Body of pancreas (tissue), 4 donors: ENCODE measurements at regions not wholly inside any gene's neighbourhood (a gene's known extent, or its start where the extent isn't known, plus 50 kb on each side); places are given as distances from the start of the nearest gene placed in this dataset.

Source experiments
- CTCF ChIP-seq, 7 experiments: fragments of 450-650 bp in 4 of 7; fragments of 200-600 bp in 3 of 7; sonication (generic) in 3 of 7; IDR thresholded peaks; one replicate each; pipeline ENCODE4 v1.5.1; 2016 to 2019; ENCODE audit warnings: antibody characterized with exemption in 7 of 7
- POLR2A ChIP-seq, 3 donors: fragments of 450-650 bp; IDR thresholded peaks; one replicate each; pipeline ENCODE4 v1.6.1; 2016; ENCODE audit warnings: antibody characterized with exemption in 3 of 3, mild to moderate bottlenecking in 2 of 3

DNA sequence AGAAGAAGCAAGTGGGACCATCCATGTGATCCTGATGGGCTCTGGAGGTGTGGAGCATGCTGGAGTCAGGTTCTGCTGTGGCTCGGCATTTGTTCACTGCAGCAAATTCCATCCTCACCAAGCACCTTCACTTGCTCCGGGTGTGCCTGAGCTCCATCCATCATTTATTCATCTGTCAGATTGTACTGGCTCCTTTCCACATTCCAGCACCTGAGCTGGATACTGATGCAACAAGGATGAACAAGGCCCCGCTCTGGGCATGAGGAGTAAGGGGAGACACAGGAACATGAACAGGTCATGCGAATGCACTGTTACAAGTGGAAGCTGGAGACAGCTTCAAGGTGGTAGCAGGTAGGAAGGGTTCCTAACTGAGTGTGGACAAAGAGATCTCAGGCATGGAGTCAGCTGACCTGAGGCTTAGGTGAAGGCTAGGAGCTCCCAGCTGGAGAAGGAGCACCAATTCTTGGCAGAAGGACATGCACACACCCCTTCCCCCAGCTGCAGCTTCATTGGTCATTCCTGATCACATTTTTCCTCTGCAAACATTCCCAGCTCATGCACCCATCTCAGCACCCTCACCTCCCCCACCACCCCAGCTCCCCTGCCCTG is 133.7 kb upstream of the ZMIZ1 start:
- no peak for TF ChIP-seq CTCF (IDR thresholded peaks at IDR 0.05)
- TF ChIP-seq POLR2A (IDR thresholded peaks at IDR 0.05): no peak
